NOMO-1 treated with dmso at 0.1 percent for 144 hours (cell line): ENCODE measurements at regions not wholly inside any gene's neighbourhood (a gene's known extent, or its start where the extent isn't known, plus 50 kb on each side); places are given as distances from the start of the nearest gene placed in this dataset.
"Not testable (repeated sequence)": the region's sequence is repeated elsewhere in the genome, so short reads cannot be mapped to it uniquely, and the experiment has no call there.

ENCODE experiments used
- DNase-seq: peaks from one replicate; lab custom pipeline; 2025; ENCODE audit not compliant: unreplicated experiment; lab: John Stamatoyannopoulos, UW

- peak; percentile 30 for DNase-seq
These were observed 324.1 kb upstream of the GOT2 start for GRCh38 chr16:59058250-59058649.

- no peak for DNase-seq
These were observed 319.8 kb upstream of the GOT2 start for GRCh38 chr16:59053911-59054310.

GRCh38 chr16:59052231-59052630 is 318.1 kb upstream of the GOT2 start:
- no peak for DNase-seq

GRCh38 chr16:59048876-59049275 is 314.8 kb upstream of the GOT2 start:
- DNase-seq, result no peak

GRCh38 chr16:59047114-59047513 is 313.0 kb upstream of the GOT2 start:
- no peak for DNase-seq

- no peak for DNase-seq
These were observed 312.2 kb upstream of the GOT2 start for GRCh38 chr16:59046335-59046734.

GRCh38 chr16:59045501-59045900 is 311.4 kb upstream of the GOT2 start:
- DNase-seq, result no peak

- no peak for DNase-seq
These were observed 310.5 kb upstream of the GOT2 start for GRCh38 chr16:59044616-59045015.

GRCh38 chr16:59042301-59042700 is 308.2 kb upstream of the GOT2 start:
- peak; percentile 67 for DNase-seq

- DNase-seq, result peak; percentile 56
These were observed 305.1 kb upstream of the GOT2 start for GRCh38 chr16:59039066-59039720.

- DNase-seq, result no peak
These were observed 296.9 kb upstream of the GOT2 start for GRCh38 chr16:59030923-59031485.

- DNase-seq, result no peak
These were observed 287.6 kb upstream of the GOT2 start for GRCh38 chr16:59021751-59022150.

GRCh38 chr16:59013930-59014329 is 279.8 kb upstream of the GOT2 start:
- DNase-seq, result no peak

- DNase-seq, result no peak
These were observed 265.6 kb upstream of the GOT2 start for GRCh38 chr16:58999762-59000161.

GRCh38 chr16:58992755-58993154 is 258.6 kb upstream of the GOT2 start:
- not testable (repeated sequence) for DNase-seq

- not testable (repeated sequence) for DNase-seq
These were observed 249.3 kb upstream of the GOT2 start for GRCh38 chr16:58983181-58983965.

GRCh38 chr16:58970775-58971174 is 236.7 kb upstream of the GOT2 start:
- DNase-seq, result no peak

- DNase-seq, result no peak
These were observed 229.4 kb upstream of the GOT2 start for GRCh38 chr16:58963479-58963878.

- DNase-seq, result no peak
These were observed 228.7 kb upstream of the GOT2 start for GRCh38 chr16:58962811-58963210.

- no peak for DNase-seq
These were observed 226.4 kb upstream of the GOT2 start for GRCh38 chr16:58960484-58960883.

- DNase-seq, result no peak
These were observed 225.9 kb upstream of the GOT2 start for GRCh38 chr16:58960034-58960433.

- no peak for DNase-seq
These were observed 224.6 kb upstream of the GOT2 start for GRCh38 chr16:58958749-58959148.
